ENCODE measurements at regions not wholly inside any gene's neighbourhood (a gene's known extent, or its start where the extent isn't known, plus 50 kb on each side); places are given as distances from the start of the nearest gene placed in this dataset.

GRCh38 chr18:44482761-44483160 lies 197.9 kb upstream of the SETBP1 start:
- no peak for TF ChIP-seq POLR2AphosphoS5 (IDR thresholded peaks at IDR 0.05)
- no peak for TF ChIP-seq CTCF (IDR thresholded peaks at IDR 0.05)
- TF ChIP-seq POLR2A (IDR thresholded peaks at IDR 0.05), result no peak
- no peak for TF ChIP-seq EP300 (IDR thresholded peaks at IDR 0.05; ENCODE audit: low read depth)
- intact Hi-C loops (cut with DNase I; ENCODE audit: low total_unique reads) (no loop called here), in situ Hi-C loops (cut with MboI; ENCODE audit: low pct_ligation_motif_present in 1 of 4, low pct_unique_long_range_greater_than_20kb in 1 of 4, low sequenced_read_pairs in 3 of 4) (no loop called here)
- Histone ChIP-seq H3K36me3 (no peaks in the 10 kb centered on the region), H3K4me1 (no peaks in the 10 kb centered on the region), H3K9me3 (peaks cover 0 to 4% of the 10 kb centered on the region in 2 donors), H3K4me3 (no peak overlapping the region), H3K27ac (no peak overlapping the region), H3K27me3 (no peaks in the 10 kb centered on the region)
- no peak for DNase-seq
- 56 to 72% methylated on average over 3 to 4 of the region's 4 CpGs for WGBS, 2 donors (ENCODE audit: low coverage in 1 of 2)

- Histone ChIP-seq H3K4me3 (no peak overlapping the region), H3K9me3 (no peaks in the 10 kb centered on the region), H3K27me3 (no peaks in the 10 kb centered on the region), H3K4me1 (no peaks in the 10 kb centered on the region), H3K36me3 (no peaks in the 10 kb centered on the region), H3K27ac (no peak overlapping the region)
- no peak for DNase-seq
- intact Hi-C loops (cut with DNase I; ENCODE audit: low total_unique reads), result no loop called here
- in situ Hi-C loops (cut with MboI; ENCODE audit: low pct_ligation_motif_present in 1 of 4, low pct_unique_long_range_greater_than_20kb in 1 of 4, low sequenced_read_pairs in 3 of 4), result no loop called here
- no peak for TF ChIP-seq CTCF (IDR thresholded peaks at IDR 0.05)
- no peak for TF ChIP-seq POLR2AphosphoS5 (IDR thresholded peaks at IDR 0.05)
- no peak for TF ChIP-seq EP300 (IDR thresholded peaks at IDR 0.05; ENCODE audit: low read depth)
- no peak for TF ChIP-seq POLR2A (IDR thresholded peaks at IDR 0.05)
- whole genome bisulfite sequencing, 2 donors (ENCODE audit: low coverage in 1 of 2), result 78 to 85% methylated on average over 5 of the region's 5 CpGs
Measured at GRCh38 chr18:44495151-44495550, 185.5 kb upstream of the SETBP1 start.

GRCh38 chr18:44497311-44497710 lies 183.4 kb upstream of the SETBP1 start:
- 67 to 74% methylated on average over 3 of the region's 3 CpGs for WGBS, 2 donors (ENCODE audit: low coverage in 1 of 2)
- Histone ChIP-seq H3K27me3 (no peaks in the 10 kb centered on the region), H3K27ac (peak overlapping the region in 3 of 4 donors; percentile 40 to 71 (median 70)), H3K9me3 (no peaks in the 10 kb centered on the region), H3K4me1 (no peaks in the 10 kb centered on the region), H3K36me3 (no peaks in the 10 kb centered on the region), H3K4me3 (no peak overlapping the region)
- in situ Hi-C loops (cut with MboI; ENCODE audit: low pct_ligation_motif_present in 1 of 4, low pct_unique_long_range_greater_than_20kb in 1 of 4, low sequenced_read_pairs in 3 of 4) (no loop called here), intact Hi-C loops (cut with DNase I; ENCODE audit: low total_unique reads) (no loop called here)
- TF ChIP-seq CTCF (IDR thresholded peaks at IDR 0.05), result no peak
- TF ChIP-seq EP300 (IDR thresholded peaks at IDR 0.05; ENCODE audit: low read depth), result no peak
- no peak for TF ChIP-seq POLR2AphosphoS5 (IDR thresholded peaks at IDR 0.05)
- no peak for TF ChIP-seq POLR2A (IDR thresholded peaks at IDR 0.05)
- no peak for DNase-seq

- intact Hi-C loops (cut with DNase I; ENCODE audit: low total_unique reads), result no loop called here
- in situ Hi-C loops (cut with MboI; ENCODE audit: low pct_ligation_motif_present in 1 of 4, low pct_unique_long_range_greater_than_20kb in 1 of 4, low sequenced_read_pairs in 3 of 4), result no loop called here
- 73 to 78% methylated on average over 3 of the region's 3 CpGs for WGBS, 2 donors (ENCODE audit: low coverage in 1 of 2)
Measured at GRCh38 chr18:44497757-44498490, 182.8 kb upstream of the SETBP1 start.

More at GRCh38 chr18:44497757-44498490, 182.8 kb upstream of the SETBP1 start:
- H3K9me3 ChIP-seq, result no peaks in the 10 kb centered on the region
- H3K27ac ChIP-seq, result peak overlapping the region in 3 of 4 donors; percentile 40 to 71 (median 70)
- TF ChIP-seq POLR2AphosphoS5 (IDR thresholded peaks at IDR 0.05) (peak; percentile 91 to 98 (median 92)), CTCF (IDR thresholded peaks at IDR 0.05) (no peak), EP300 (IDR thresholded peaks at IDR 0.05; ENCODE audit: low read depth) (peak; percentile 67), POLR2A (IDR thresholded peaks at IDR 0.05) (no peak)
- no peaks in the 10 kb centered on the region for H3K36me3 ChIP-seq
- no peak overlapping the region for H3K4me3 ChIP-seq
- no peak for DNase-seq
- no peaks in the 10 kb centered on the region for H3K4me1 ChIP-seq
- no peaks in the 10 kb centered on the region for H3K27me3 ChIP-seq

Measured in transverse colon (tissue), 4 donors.